HL-60 (cell line): ENCODE measurements at regions not wholly inside any gene's neighbourhood (a gene's known extent, or its start where the extent isn't known, plus 50 kb on each side); places are given as distances from the start of the nearest gene placed in this dataset.

Source experiments
- CTCF ChIP-seq: IDR thresholded peaks from one replicate; pipeline ENCODE4 v1.5.1; 2011; ENCODE audit warnings: low read length, control low read depth, inconsistent platforms; ENCODE audit not compliant: insufficient read depth
- TF ChIP-seq, protein P1 (sequence below): IDR thresholded peaks from 2 replicates; pipeline ENCODE4 v1.6.1; 2012; ENCODE audit warnings: low read depth; ENCODE audit not compliant: insufficient replicate concordance

- no peak for TF ChIP-seq CTCF
- TF ChIP-seq, protein P1, sequence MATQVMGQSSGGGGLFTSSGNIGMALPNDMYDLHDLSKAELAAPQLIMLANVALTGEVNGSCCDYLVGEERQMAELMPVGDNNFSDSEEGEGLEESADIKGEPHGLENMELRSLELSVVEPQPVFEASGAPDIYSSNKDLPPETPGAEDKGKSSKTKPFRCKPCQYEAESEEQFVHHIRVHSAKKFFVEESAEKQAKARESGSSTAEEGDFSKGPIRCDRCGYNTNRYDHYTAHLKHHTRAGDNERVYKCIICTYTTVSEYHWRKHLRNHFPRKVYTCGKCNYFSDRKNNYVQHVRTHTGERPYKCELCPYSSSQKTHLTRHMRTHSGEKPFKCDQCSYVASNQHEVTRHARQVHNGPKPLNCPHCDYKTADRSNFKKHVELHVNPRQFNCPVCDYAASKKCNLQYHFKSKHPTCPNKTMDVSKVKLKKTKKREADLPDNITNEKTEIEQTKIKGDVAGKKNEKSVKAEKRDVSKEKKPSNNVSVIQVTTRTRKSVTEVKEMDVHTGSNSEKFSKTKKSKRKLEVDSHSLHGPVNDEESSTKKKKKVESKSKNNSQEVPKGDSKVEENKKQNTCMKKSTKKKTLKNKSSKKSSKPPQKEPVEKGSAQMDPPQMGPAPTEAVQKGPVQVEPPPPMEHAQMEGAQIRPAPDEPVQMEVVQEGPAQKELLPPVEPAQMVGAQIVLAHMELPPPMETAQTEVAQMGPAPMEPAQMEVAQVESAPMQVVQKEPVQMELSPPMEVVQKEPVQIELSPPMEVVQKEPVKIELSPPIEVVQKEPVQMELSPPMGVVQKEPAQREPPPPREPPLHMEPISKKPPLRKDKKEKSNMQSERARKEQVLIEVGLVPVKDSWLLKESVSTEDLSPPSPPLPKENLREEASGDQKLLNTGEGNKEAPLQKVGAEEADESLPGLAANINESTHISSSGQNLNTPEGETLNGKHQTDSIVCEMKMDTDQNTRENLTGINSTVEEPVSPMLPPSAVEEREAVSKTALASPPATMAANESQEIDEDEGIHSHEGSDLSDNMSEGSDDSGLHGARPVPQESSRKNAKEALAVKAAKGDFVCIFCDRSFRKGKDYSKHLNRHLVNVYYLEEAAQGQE: no peak
These were observed 150.6 kb downstream of the MACIR start for GRCh38 chr5:103409013-103409670.
